Activated CD8-positive, alpha-beta memory T cell treated with anti-CD3 and anti-CD28 coated beads for 36 hours (primary cell): ENCODE measurements at regions not wholly inside any gene's neighbourhood (a gene's known extent, or its start where the extent isn't known, plus 50 kb on each side); places are given as distances from the start of the nearest gene placed in this dataset.
"Not testable (repeated sequence)": the region's sequence is repeated elsewhere in the genome, so short reads cannot be mapped to it uniquely, and the experiment has no call there.

ENCODE experiments used
- CTCF ChIA-PET: fragments of 350-600 bp; sonication (Branson Sonifier 250); formaldehyde crosslinking; loops from one replicate; lab custom pipeline; 2021; ENCODE audit warnings: antibody characterized with exemption; lab: Charles Lee
- POLR2A ChIA-PET: fragments of 350-600 bp; sonication (Branson Sonifier 250); formaldehyde crosslinking; loops from one replicate; lab custom pipeline; 2021; ENCODE audit warnings: antibody characterized with exemption; lab: Charles Lee

- ChIA-PET CTCF (no interaction called here), POLR2A (no interaction called here)
Observed at GRCh38 chr1:190936337-190936736, 458.7 kb upstream of the BRINP3 start.

- ChIA-PET POLR2A (no interaction called here), CTCF (no interaction called here)
Observed at GRCh38 chr1:190940951-190941350, 463.3 kb upstream of the BRINP3 start.

- ChIA-PET CTCF (no interaction called here), POLR2A (no interaction called here)
Observed at GRCh38 chr1:190942475-190942874, 464.8 kb upstream of the BRINP3 start.

GRCh38 chr1:190943722-190944121, 466.1 kb upstream of the BRINP3 start:
- POLR2A ChIA-PET, CTCF ChIA-PET: not testable (repeated sequence)

GRCh38 chr1:190949939-190950338, 472.3 kb upstream of the BRINP3 start:
- POLR2A ChIA-PET, result no interaction called here
- CTCF ChIA-PET, result no interaction called here

GRCh38 chr1:190957565-190957964, 479.9 kb upstream of the BRINP3 start:
- POLR2A ChIA-PET, result no interaction called here
- CTCF ChIA-PET, result no interaction called here

GRCh38 chr1:190963321-190963720, 485.7 kb upstream of the BRINP3 start:
- ChIA-PET CTCF (no interaction called here), POLR2A (no interaction called here)

- CTCF ChIA-PET, result no interaction called here
- POLR2A ChIA-PET, result no interaction called here
Observed at GRCh38 chr1:190975827-190976226, 498.2 kb upstream of the BRINP3 start.

- ChIA-PET CTCF (no interaction called here), POLR2A (no interaction called here)
Observed at GRCh38 chr1:191002768-191003167, 525.1 kb upstream of the BRINP3 start.

GRCh38 chr1:191016765-191017164, 539.1 kb upstream of the BRINP3 start:
- CTCF ChIA-PET, result no interaction called here
- POLR2A ChIA-PET, result no interaction called here

GRCh38 chr1:191022856-191023255, 545.2 kb upstream of the BRINP3 start:
- ChIA-PET CTCF (no interaction called here), POLR2A (no interaction called here)

- ChIA-PET CTCF (no interaction called here), POLR2A (no interaction called here)
Observed at GRCh38 chr1:191025896-191026642, 548.4 kb upstream of the BRINP3 start.

- ChIA-PET CTCF (no interaction called here), POLR2A (no interaction called here)
Observed at GRCh38 chr1:191026828-191027227, 549.2 kb upstream of the BRINP3 start.

- ChIA-PET POLR2A (interaction anchor here (0.5 kb wide), 1 partner anchor 1117 kb away, joined by 3 read pairs; no protein-coding TSS in a partner anchor), CTCF (no interaction called here)
Observed at GRCh38 chr1:191034132-191034531, 556.5 kb upstream of the BRINP3 start.

GRCh38 chr1:191043066-191043465, 565.4 kb upstream of the BRINP3 start:
- CTCF ChIA-PET, result no interaction called here
- POLR2A ChIA-PET, result no interaction called here

GRCh38 chr1:191049781-191050180, 572.1 kb upstream of the BRINP3 start:
- POLR2A ChIA-PET, result no interaction called here

GRCh38 chr1:191052888-191053287, 575.2 kb upstream of the BRINP3 start:
- ChIA-PET POLR2A (no interaction called here), CTCF (no interaction called here)

More at GRCh38 chr1:191049781-191050180, 572.1 kb upstream of the BRINP3 start:
- CTCF ChIA-PET, result no interaction called here

- POLR2A ChIA-PET, result no interaction called here
Observed at GRCh38 chr1:191065346-191065745, 587.7 kb upstream of the BRINP3 start.

GRCh38 chr1:191065771-191066170, 588.1 kb upstream of the BRINP3 start:
- CTCF ChIA-PET, result no interaction called here
- POLR2A ChIA-PET, result no interaction called here

More at GRCh38 chr1:191065346-191065745, 587.7 kb upstream of the BRINP3 start:
- CTCF ChIA-PET, result no interaction called here

- POLR2A ChIA-PET, result no interaction called here
- CTCF ChIA-PET, result no interaction called here
Observed at GRCh38 chr1:191074881-191075280, 597.2 kb upstream of the BRINP3 start.

- POLR2A ChIA-PET, CTCF ChIA-PET: not testable (repeated sequence)
Observed at GRCh38 chr1:191083090-191083489, 605.4 kb upstream of the BRINP3 start.

GRCh38 chr1:191085121-191085520, 607.5 kb upstream of the BRINP3 start:
- ChIA-PET POLR2A (no interaction called here), CTCF (no interaction called here)
